Tibial nerve (tissue), 3 donors: ENCODE measurements at regions not wholly inside any gene's neighbourhood (a gene's known extent, or its start where the extent isn't known, plus 50 kb on each side); places are given as distances from the start of the nearest gene placed in this dataset.

Source experiments
- CTCF ChIP-seq, 5 experiments: fragments of 200-600 bp in 3 of 5; fragments of 450-650 bp in 2 of 5; sonication (generic) in 3 of 5; IDR thresholded peaks; one replicate each; pipeline ENCODE4 v1.5.1; 2016 to 2019; ENCODE audit warnings: antibody characterized with exemption in 5 of 5, mild to moderate bottlenecking in 3 of 5, moderate library complexity in 2 of 5
- POLR2A ChIP-seq, 2 donors: fragments of 450-650 bp; IDR thresholded peaks; one replicate each; pipeline ENCODE4 v1.6.1; 2017; ENCODE audit warnings: antibody characterized with exemption in 2 of 2, mild to moderate bottlenecking in 2 of 2, moderate library complexity in 2 of 2

- no peak for TF ChIP-seq CTCF (IDR thresholded peaks at IDR 0.05)
- TF ChIP-seq POLR2A (IDR thresholded peaks at IDR 0.05), result no peak
Measured at GRCh38 chr6:66838764-66839163, 1131.7 kb upstream of the EYS start.
